Natural killer cell treated with Interleukin-12 subunit alpha and Interleukin-12 subunit beta and Interleukin-15 and Interleukin-18, amount 100 ng/mL, for 72 hours (primary cell): ENCODE measurements at regions not wholly inside any gene's neighbourhood (a gene's known extent, or its start where the extent isn't known, plus 50 kb on each side); places are given as distances from the start of the nearest gene placed in this dataset.

ENCODE experiments used
- ATAC-seq, 2 donors: fragments of 150-1000 bp; cut with Tn5 transposase in 1 of 2; sonication (Bioruptor Pico), chemical (Tn5 transposase) in 1 of 2; 2 replicates each; pipeline ENCODE4 v1.10.0; 2021
- DNase-seq: peaks from one replicate; pipeline ENCODE4 v3.0.0; 2022; ENCODE audit warnings: low spot score
- H3K27ac Mint-ChIP-seq, 2 donors: 1 replicate in 1 of 2; 2 replicates in 1 of 2; pipeline ENCODE4 v1.8.0; 2022; ENCODE audit warnings: mixed read lengths in 2 of 2, mild to moderate bottlenecking in 1 of 2, moderate library complexity in 1 of 2
- H3K27me3 Mint-ChIP-seq, 2 donors: 1 replicate in 1 of 2; 2 replicates in 1 of 2; pipeline ENCODE4 v1.8.0; 2022; ENCODE audit warnings: mixed read lengths in 2 of 2
- H3K36me3 Mint-ChIP-seq: one replicate; pipeline ENCODE4 v1.8.0; 2022; ENCODE audit warnings: mixed read lengths
- H3K4me1 Mint-ChIP-seq, 2 donors: 1 replicate in 1 of 2; 2 replicates in 1 of 2; pipeline ENCODE4 v1.8.0; 2022; ENCODE audit warnings: low read depth in 2 of 2, mixed read lengths in 2 of 2, mild to moderate bottlenecking in 1 of 2
- H3K4me3 Mint-ChIP-seq: one replicate; pipeline ENCODE4 v1.8.0; 2022; ENCODE audit warnings: mixed read lengths
- H3K9me3 Mint-ChIP-seq: 2 replicates; pipeline ENCODE4 v1.8.0; 2022; ENCODE audit warnings: mixed read lengths

DNA sequence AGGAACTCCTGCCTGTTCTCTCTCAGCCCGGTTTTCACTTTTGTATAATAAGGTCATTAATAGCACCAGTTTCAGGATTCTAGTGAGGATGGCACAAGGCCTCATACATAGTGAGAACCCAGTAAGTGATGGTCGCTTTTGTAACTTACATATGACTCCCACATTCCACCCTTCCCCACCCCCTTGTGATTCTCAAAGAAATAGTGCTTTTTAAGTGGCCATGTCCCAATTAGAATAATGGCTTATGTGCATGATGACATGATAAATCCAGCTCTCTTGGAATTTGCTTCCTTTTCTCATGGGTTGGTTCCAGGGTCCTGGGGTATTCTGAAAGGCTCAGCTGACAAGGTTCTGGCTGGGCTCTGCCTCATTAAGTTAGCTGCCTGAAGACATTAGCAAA lies 189.9 kb downstream of the URB2 start:
- Mint-ChIP-seq H3K4me1 (no peaks in the 10 kb centered on the region), H3K9me3 (no peaks in the 10 kb centered on the region), H3K36me3 (peaks cover 2% of the 10 kb centered on the region), H3K27me3 (peaks cover 38 to 42% of the 10 kb centered on the region in 2 donors), H3K27ac (no peak overlapping the region), H3K4me3 (no peak overlapping the region)
- ATAC-seq (no peak), DNase-seq (no peak)

- no peak for ATAC-seq
- Mint-ChIP-seq H3K4me1 (no peaks in the 10 kb centered on the region), H3K36me3 (no peaks in the 10 kb centered on the region), H3K27me3 (peaks cover 31 to 32% of the 10 kb centered on the region in 2 donors), H3K9me3 (no peaks in the 10 kb centered on the region), H3K27ac (no peak overlapping the region), H3K4me3 (no peak overlapping the region)
- DNase-seq: no peak
Measured at GRCh38 chr1:229817936-229818335, 191.9 kb downstream of the URB2 start.

DNA sequence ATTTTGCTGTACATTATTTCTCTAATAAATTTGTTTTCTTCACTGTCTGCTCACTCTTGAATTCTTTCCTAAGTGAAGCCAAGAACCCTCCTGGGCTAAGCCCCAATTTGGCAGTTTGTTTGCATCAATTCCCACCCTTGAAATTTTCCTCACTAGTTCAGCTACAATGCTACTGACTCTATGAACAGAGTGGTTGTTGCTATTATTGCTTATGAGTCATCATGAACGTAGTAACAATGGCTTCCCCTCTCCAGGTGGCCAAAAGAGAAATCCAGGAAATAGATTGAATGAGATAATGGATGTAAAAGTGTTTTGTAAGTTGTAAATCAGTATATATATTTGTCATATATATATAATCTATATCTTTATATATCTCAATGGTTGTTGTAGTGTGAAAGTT lies 193.0 kb downstream of the URB2 start:
- Mint-ChIP-seq H3K27me3 (peaks cover 30 to 34% of the 10 kb centered on the region in 2 donors), H3K4me1 (no peaks in the 10 kb centered on the region), H3K27ac (no peak overlapping the region), H3K4me3 (no peak overlapping the region), H3K9me3 (no peaks in the 10 kb centered on the region), H3K36me3 (no peaks in the 10 kb centered on the region)
- ATAC-seq: no peak
- no peak for DNase-seq

- H3K27ac Mint-ChIP-seq: no peak overlapping the region
- no peaks in the 10 kb centered on the region for H3K36me3 Mint-ChIP-seq
Measured at GRCh38 chr1:229822026-229822425, 196.0 kb downstream of the URB2 start.

DNA sequence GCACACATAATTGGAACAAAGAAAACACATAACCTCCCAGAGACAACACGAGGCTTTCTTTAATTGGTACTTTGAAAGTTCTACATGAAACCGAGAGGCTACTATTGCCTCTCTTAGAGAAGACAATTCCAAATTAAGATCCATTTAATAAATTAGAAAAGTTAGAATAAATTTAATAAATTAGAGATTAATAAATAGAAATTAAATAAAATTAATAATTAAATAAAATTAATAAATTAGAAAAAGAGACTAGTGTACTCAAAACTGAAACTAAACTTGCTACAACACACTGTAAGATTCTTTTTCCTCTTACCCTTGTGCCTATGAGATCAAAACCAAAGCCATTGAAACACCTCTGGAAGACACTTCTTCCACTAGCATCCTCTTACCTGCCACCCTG lies 199.0 kb downstream of the URB2 start:
- H3K27ac Mint-ChIP-seq: no peak overlapping the region
- H3K4me1 Mint-ChIP-seq: no peaks in the 10 kb centered on the region
- no peak overlapping the region for H3K4me3 Mint-ChIP-seq
- ATAC-seq (no peak), DNase-seq (no peak)
- H3K9me3 Mint-ChIP-seq: peaks cover 3% of the 10 kb centered on the region
- peaks cover 23 to 46% of the 10 kb centered on the region in 2 donors for H3K27me3 Mint-ChIP-seq
- H3K36me3 Mint-ChIP-seq: no peaks in the 10 kb centered on the region

More at GRCh38 chr1:229822026-229822425, 196.0 kb downstream of the URB2 start:
- ATAC-seq (no peak), DNase-seq (no peak)
- Mint-ChIP-seq H3K9me3 (peaks cover 3% of the 10 kb centered on the region), H3K4me1 (no peaks in the 10 kb centered on the region), H3K4me3 (no peak overlapping the region), H3K27me3 (peaks cover 23 to 43% of the 10 kb centered on the region in 2 donors)

DNA sequence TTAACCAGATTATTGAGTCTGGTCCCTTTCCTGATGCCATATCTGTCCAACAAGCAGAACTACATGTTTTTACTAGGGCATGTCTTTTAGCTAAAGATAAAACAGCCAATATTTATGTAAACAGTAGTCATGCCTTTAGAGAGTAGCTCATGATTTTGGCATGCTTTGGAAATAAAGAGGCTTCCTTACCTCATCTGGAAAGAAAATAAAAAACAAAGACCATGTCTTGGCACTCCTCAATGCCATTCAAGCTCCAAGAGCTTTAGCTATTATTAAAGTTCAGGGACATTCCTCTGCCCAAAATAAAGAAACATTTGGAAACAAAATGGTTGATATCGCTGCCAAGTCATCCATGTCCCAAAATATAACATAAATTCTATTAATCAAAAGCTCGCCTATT lies 202.4 kb downstream of the URB2 start:
- peaks cover 29 to 59% of the 10 kb centered on the region in 2 donors for H3K27me3 Mint-ChIP-seq
- no peak for DNase-seq

GRCh38 chr1:229832695-229833094 lies 206.6 kb downstream of the URB2 start:
- no peaks in the 10 kb centered on the region for H3K36me3 Mint-ChIP-seq
- no peaks in the 10 kb centered on the region for H3K4me1 Mint-ChIP-seq
- no peak overlapping the region for H3K4me3 Mint-ChIP-seq
- no peaks in the 10 kb centered on the region for H3K9me3 Mint-ChIP-seq
- DNase-seq (no peak), ATAC-seq (no peak)
- H3K27me3 Mint-ChIP-seq: peaks cover 26 to 47% of the 10 kb centered on the region in 2 donors
- no peak overlapping the region for H3K27ac Mint-ChIP-seq

More for the DNA sequence above, 202.4 kb downstream of the URB2 start:
- Mint-ChIP-seq H3K27ac (no peak overlapping the region), H3K4me3 (no peak overlapping the region), H3K4me1 (no peaks in the 10 kb centered on the region), H3K36me3 (no peaks in the 10 kb centered on the region), H3K9me3 (peaks cover 3% of the 10 kb centered on the region)
- no peak for ATAC-seq

- H3K4me1 Mint-ChIP-seq: no peaks in the 10 kb centered on the region
- no peak overlapping the region for H3K27ac Mint-ChIP-seq
- DNase-seq (no peak), ATAC-seq (no peak)
- H3K9me3 Mint-ChIP-seq: no peaks in the 10 kb centered on the region
- no peak overlapping the region for H3K4me3 Mint-ChIP-seq
- peaks cover 24 to 40% of the 10 kb centered on the region in 2 donors for H3K27me3 Mint-ChIP-seq
- no peaks in the 10 kb centered on the region for H3K36me3 Mint-ChIP-seq
Measured at GRCh38 chr1:229834230-229834629, 208.2 kb downstream of the URB2 start.

DNA sequence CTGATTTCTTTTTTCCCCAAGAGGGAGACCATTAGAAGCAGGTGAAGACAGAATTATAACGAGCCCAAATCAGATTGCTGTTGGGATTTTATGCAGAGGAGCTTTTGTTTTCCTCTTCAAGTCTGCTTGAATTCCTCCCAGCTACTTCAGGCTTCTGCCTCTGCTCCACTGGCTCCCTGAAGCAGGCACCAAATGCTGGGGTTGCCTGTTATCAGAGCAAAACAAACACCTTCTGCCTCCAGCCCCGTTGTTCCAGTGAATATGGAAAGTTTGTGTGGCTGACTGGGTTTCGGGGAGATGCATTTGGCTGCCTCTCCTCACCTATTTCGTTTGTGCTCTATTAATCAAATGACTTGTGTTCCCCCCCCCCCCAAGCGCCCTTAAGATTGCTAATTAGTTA lies 209.2 kb downstream of the URB2 start:
- DNase-seq (no peak), ATAC-seq (no peak)
- peaks cover 30 to 39% of the 10 kb centered on the region in 2 donors for H3K27me3 Mint-ChIP-seq
- no peak overlapping the region for H3K27ac Mint-ChIP-seq
- no peaks in the 10 kb centered on the region for H3K4me1 Mint-ChIP-seq
- no peaks in the 10 kb centered on the region for H3K9me3 Mint-ChIP-seq
- H3K4me3 Mint-ChIP-seq: no peak overlapping the region
- no peaks in the 10 kb centered on the region for H3K36me3 Mint-ChIP-seq

GRCh38 chr1:229836324-229836723 lies 210.3 kb downstream of the URB2 start:
- peaks cover 25 to 34% of the 10 kb centered on the region in 2 donors for H3K27me3 Mint-ChIP-seq
- H3K4me1 Mint-ChIP-seq: no peaks in the 10 kb centered on the region
- no peaks in the 10 kb centered on the region for H3K9me3 Mint-ChIP-seq
- H3K4me3 Mint-ChIP-seq: no peak overlapping the region
- H3K36me3 Mint-ChIP-seq: no peaks in the 10 kb centered on the region
- no peak for ATAC-seq
- no peak overlapping the region for H3K27ac Mint-ChIP-seq
- no peak for DNase-seq

- Mint-ChIP-seq H3K27ac (no peak overlapping the region), H3K9me3 (no peaks in the 10 kb centered on the region), H3K36me3 (no peaks in the 10 kb centered on the region), H3K27me3 (peaks cover 26% of the 10 kb centered on the region in 2 donors), H3K4me3 (no peak overlapping the region), H3K4me1 (no peaks in the 10 kb centered on the region)
- no peak for DNase-seq
- ATAC-seq: no peak
Measured at GRCh38 chr1:229838204-229838603, 212.2 kb downstream of the URB2 start.

- H3K36me3 Mint-ChIP-seq: no peaks in the 10 kb centered on the region
- ATAC-seq: no peak
- no peaks in the 10 kb centered on the region for H3K4me1 Mint-ChIP-seq
- no peak for DNase-seq
- no peak overlapping the region for H3K4me3 Mint-ChIP-seq
- no peaks in the 10 kb centered on the region for H3K9me3 Mint-ChIP-seq
- H3K27ac Mint-ChIP-seq: no peak overlapping the region
- H3K27me3 Mint-ChIP-seq: peaks cover 29 to 42% of the 10 kb centered on the region in 2 donors
Measured at GRCh38 chr1:229839800-229840199, 213.8 kb downstream of the URB2 start.

DNA sequence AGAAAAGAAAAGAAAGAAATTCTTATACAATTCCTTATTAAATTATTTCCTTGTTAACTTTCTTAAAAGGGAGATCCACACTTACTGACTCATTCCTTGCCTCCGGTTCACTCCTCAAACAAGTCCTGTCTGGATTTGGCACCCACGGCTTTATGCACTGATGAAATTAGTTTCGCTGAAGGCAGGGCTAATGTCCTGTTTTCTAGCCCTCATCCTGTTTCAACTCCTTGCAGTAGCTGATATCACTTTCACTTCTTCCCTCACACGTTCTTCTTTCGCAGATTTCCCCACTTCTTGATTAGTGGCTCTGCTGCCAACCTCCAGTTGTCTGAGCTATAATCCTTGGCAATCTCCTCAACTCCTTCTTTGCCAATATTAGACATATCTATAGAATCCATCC lies 215.2 kb downstream of the URB2 start:
- peaks cover 29 to 49% of the 10 kb centered on the region in 2 donors for H3K27me3 Mint-ChIP-seq

DNA sequence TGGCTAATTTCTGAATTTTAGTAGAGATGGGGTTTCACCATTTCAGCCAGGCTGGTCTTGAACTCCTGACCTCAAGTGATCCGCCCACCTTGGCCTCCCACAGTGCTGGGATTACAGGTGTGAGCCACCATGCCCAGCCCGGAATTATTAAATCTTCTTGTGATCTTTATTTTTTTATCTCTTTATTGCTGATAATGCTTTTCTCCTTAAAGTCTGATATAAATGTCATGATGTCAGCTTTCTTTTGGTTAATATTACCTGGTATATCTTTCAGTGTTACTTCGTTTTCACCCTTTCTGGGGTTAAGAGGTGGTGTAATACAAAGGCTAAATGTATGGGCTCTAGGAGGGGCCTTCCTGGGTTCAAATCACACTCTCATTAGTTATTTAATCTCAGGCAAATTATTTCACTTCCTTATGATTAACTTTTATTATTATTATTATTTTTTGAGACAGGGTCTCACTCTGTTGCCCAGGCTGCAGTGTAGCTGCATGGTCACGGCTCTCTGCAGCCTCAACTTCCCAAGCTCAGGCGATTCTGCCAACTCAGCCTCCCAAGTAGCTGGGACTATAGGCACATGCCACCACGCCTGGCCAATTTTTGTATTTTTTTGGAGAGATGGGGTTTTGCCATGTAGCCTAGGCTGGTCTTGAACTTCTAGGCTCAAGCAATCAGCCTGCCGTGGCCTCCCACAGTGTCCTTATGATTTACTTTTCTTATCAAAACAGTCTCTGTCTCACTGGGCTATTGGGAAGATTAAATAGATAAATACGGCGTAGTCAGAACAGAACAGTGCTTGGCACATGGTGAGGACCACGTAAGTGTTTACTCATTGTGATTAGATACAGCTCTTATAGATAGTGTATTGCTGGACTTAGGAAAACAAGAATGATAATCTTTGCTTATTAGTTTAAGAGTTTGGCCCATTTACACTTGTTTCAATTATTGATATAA lies 216.5 kb downstream of the URB2 start:
- no peaks in the 10 kb centered on the region for H3K9me3 Mint-ChIP-seq
- no peaks in the 10 kb centered on the region for H3K36me3 Mint-ChIP-seq
- peaks cover 25 to 50% of the 10 kb centered on the region in 2 donors for H3K27me3 Mint-ChIP-seq
- no peak overlapping the region for H3K27ac Mint-ChIP-seq
- no peak for DNase-seq
- no peak for ATAC-seq
- no peak overlapping the region for H3K4me3 Mint-ChIP-seq
- no peaks in the 10 kb centered on the region for H3K4me1 Mint-ChIP-seq

More for the DNA sequence above, 215.2 kb downstream of the URB2 start:
- H3K4me3 Mint-ChIP-seq: no peak overlapping the region
- H3K4me1 Mint-ChIP-seq: no peaks in the 10 kb centered on the region
- no peak for ATAC-seq
- H3K27ac Mint-ChIP-seq: no peak overlapping the region
- DNase-seq: no peak
- no peaks in the 10 kb centered on the region for H3K36me3 Mint-ChIP-seq
- no peaks in the 10 kb centered on the region for H3K9me3 Mint-ChIP-seq
